IPS-18c (cell line): ENCODE measurements at regions not wholly inside any gene's neighbourhood (a gene's known extent, or its start where the extent isn't known, plus 50 kb on each side); places are given as distances from the start of the nearest gene placed in this dataset.

Source experiments
- H3K4me3 ChIP-seq: 2 replicates; pipeline ENCODE4 v1.7.0; 2013; ENCODE audit warnings: low read depth, mild to moderate bottlenecking, low read length, moderate library complexity; ENCODE audit not compliant: insufficient read depth
- H3K9me3 ChIP-seq: one replicate; pipeline ENCODE4 v1.6.1; 2013; ENCODE audit warnings: mild to moderate bottlenecking, low read length, moderate library complexity; ENCODE audit not compliant: control insufficient read depth, insufficient read depth

- H3K9me3 ChIP-seq, result no peaks in the 10 kb centered on the region
- H3K4me3 ChIP-seq, result no peak overlapping the region
Measured at GRCh38 chr13:104431895-104432294, 1365.7 kb upstream of the SLC10A2 start.

- no peaks in the 10 kb centered on the region for H3K9me3 ChIP-seq
- no peak overlapping the region for H3K4me3 ChIP-seq
Measured at GRCh38 chr13:104426435-104426834, 1360.2 kb upstream of the SLC10A2 start.

- Histone ChIP-seq H3K9me3 (no peaks in the 10 kb centered on the region), H3K4me3 (no peak overlapping the region)
Measured at GRCh38 chr13:104422668-104423067, 1356.5 kb upstream of the SLC10A2 start.

GRCh38 chr13:104416973-104417372 lies 1350.8 kb upstream of the SLC10A2 start:
- H3K4me3 ChIP-seq, result no peak overlapping the region
- H3K9me3 ChIP-seq, result no peaks in the 10 kb centered on the region

GRCh38 chr13:104414771-104415170 lies 1348.6 kb upstream of the SLC10A2 start:
- no peaks in the 10 kb centered on the region for H3K9me3 ChIP-seq
- H3K4me3 ChIP-seq, result no peak overlapping the region

GRCh38 chr13:104414181-104414580 lies 1348.0 kb upstream of the SLC10A2 start:
- Histone ChIP-seq H3K9me3 (no peaks in the 10 kb centered on the region), H3K4me3 (no peak overlapping the region)

GRCh38 chr13:104411141-104411765 lies 1345.0 kb upstream of the SLC10A2 start:
- H3K4me3 ChIP-seq, result no peak overlapping the region
- H3K9me3 ChIP-seq, result no peaks in the 10 kb centered on the region

- H3K9me3 ChIP-seq, result no peaks in the 10 kb centered on the region
- H3K4me3 ChIP-seq, result no peak overlapping the region
Measured at GRCh38 chr13:104408733-104409132, 1342.5 kb upstream of the SLC10A2 start.

GRCh38 chr13:104404325-104404724 lies 1338.1 kb upstream of the SLC10A2 start:
- Histone ChIP-seq H3K4me3 (no peak overlapping the region), H3K9me3 (no peaks in the 10 kb centered on the region)

- H3K9me3 ChIP-seq, result no peaks in the 10 kb centered on the region
Measured at GRCh38 chr13:104389691-104390090, 1323.5 kb upstream of the SLC10A2 start.

GRCh38 chr13:104387510-104387909 lies 1321.3 kb upstream of the SLC10A2 start:
- Histone ChIP-seq H3K4me3 (no peak overlapping the region), H3K9me3 (no peaks in the 10 kb centered on the region)

More at GRCh38 chr13:104389691-104390090, 1323.5 kb upstream of the SLC10A2 start:
- H3K4me3 ChIP-seq, result no peak overlapping the region

- H3K4me3 ChIP-seq, result no peak overlapping the region
- H3K9me3 ChIP-seq, result no peaks in the 10 kb centered on the region
Measured at GRCh38 chr13:104385404-104385803, 1319.2 kb upstream of the SLC10A2 start.

GRCh38 chr13:104382951-104383350 lies 1316.7 kb upstream of the SLC10A2 start:
- Histone ChIP-seq H3K4me3 (no peak overlapping the region), H3K9me3 (no peaks in the 10 kb centered on the region)

GRCh38 chr13:104376588-104376987 lies 1310.4 kb upstream of the SLC10A2 start:
- H3K4me3 ChIP-seq, result no peak overlapping the region
- no peaks in the 10 kb centered on the region for H3K9me3 ChIP-seq

GRCh38 chr13:104375614-104376013 lies 1309.4 kb upstream of the SLC10A2 start:
- no peak overlapping the region for H3K4me3 ChIP-seq
- no peaks in the 10 kb centered on the region for H3K9me3 ChIP-seq

GRCh38 chr13:104372095-104372655 lies 1306.0 kb upstream of the SLC10A2 start:
- no peak overlapping the region for H3K4me3 ChIP-seq
- no peaks in the 10 kb centered on the region for H3K9me3 ChIP-seq

- H3K4me3 ChIP-seq, result no peak overlapping the region
- no peaks in the 10 kb centered on the region for H3K9me3 ChIP-seq
Measured at GRCh38 chr13:104365430-104365829, 1299.2 kb upstream of the SLC10A2 start.

GRCh38 chr13:104357672-104358354 lies 1291.6 kb upstream of the SLC10A2 start:
- no peaks in the 10 kb centered on the region for H3K9me3 ChIP-seq
- H3K4me3 ChIP-seq, result no peak overlapping the region
